ENCODE measurements at regions not wholly inside any gene's neighbourhood (a gene's known extent, or its start where the extent isn't known, plus 50 kb on each side); places are given as distances from the start of the nearest gene placed in this dataset.
"Not testable (repeated sequence)": the region's sequence is repeated elsewhere in the genome, so short reads cannot be mapped to it uniquely, and the experiment has no call there.

- no peak for DNase-seq (ENCODE audit: low read depth)
These were observed 233.3 kb upstream of the MGAT5 start for GRCh38 chr2:134020608-134021007.

GRCh38 chr2:134021830-134022524, 231.9 kb upstream of the MGAT5 start:
- DNase-seq (ENCODE audit: low read depth) = no peak

GRCh38 chr2:134023854-134024253, 230.0 kb upstream of the MGAT5 start:
- no peak for DNase-seq (ENCODE audit: low read depth)

GRCh38 chr2:134027980-134028379, 225.9 kb upstream of the MGAT5 start:
- DNase-seq (ENCODE audit: low read depth) = no peak

- DNase-seq (ENCODE audit: low read depth) = no peak
These were observed 224.5 kb upstream of the MGAT5 start for GRCh38 chr2:134029418-134029817.

GRCh38 chr2:134031539-134031938, 222.3 kb upstream of the MGAT5 start:
- DNase-seq (ENCODE audit: low read depth) = no peak

- DNase-seq (ENCODE audit: low read depth) = no peak
These were observed 218.1 kb upstream of the MGAT5 start for GRCh38 chr2:134035605-134036370.

- DNase-seq (ENCODE audit: low read depth) = no peak
These were observed 213.8 kb upstream of the MGAT5 start for GRCh38 chr2:134039912-134040581.

- not testable (repeated sequence) for DNase-seq (ENCODE audit: low read depth)
These were observed 213.2 kb upstream of the MGAT5 start for GRCh38 chr2:134040626-134041172.

- no peak for DNase-seq (ENCODE audit: low read depth)
These were observed 212.0 kb upstream of the MGAT5 start for GRCh38 chr2:134041877-134042276.

- not testable (repeated sequence) for DNase-seq (ENCODE audit: low read depth)
These were observed 210.8 kb upstream of the MGAT5 start for GRCh38 chr2:134043028-134043427.

GRCh38 chr2:134052173-134052572, 201.7 kb upstream of the MGAT5 start:
- DNase-seq (ENCODE audit: low read depth) = no peak

GRCh38 chr2:134056173-134056572, 197.7 kb upstream of the MGAT5 start:
- no peak for DNase-seq (ENCODE audit: low read depth)

- DNase-seq (ENCODE audit: low read depth) = not testable (repeated sequence)
These were observed 192.8 kb upstream of the MGAT5 start for GRCh38 chr2:134061066-134061465.

- DNase-seq (ENCODE audit: low read depth) = not testable (repeated sequence)
These were observed 191.6 kb upstream of the MGAT5 start for GRCh38 chr2:134062235-134062634.

GRCh38 chr2:134063916-134064315, 190.0 kb upstream of the MGAT5 start:
- DNase-seq (ENCODE audit: low read depth) = not testable (repeated sequence)

GRCh38 chr2:134070281-134070741, 183.6 kb upstream of the MGAT5 start:
- DNase-seq (ENCODE audit: low read depth) = no peak

- DNase-seq (ENCODE audit: low read depth) = no peak
These were observed 181.5 kb upstream of the MGAT5 start for GRCh38 chr2:134072341-134072740.

GRCh38 chr2:134073023-134073422, 180.8 kb upstream of the MGAT5 start:
- no peak for DNase-seq (ENCODE audit: low read depth)

GRCh38 chr2:134074619-134075018, 179.3 kb upstream of the MGAT5 start:
- no peak for DNase-seq (ENCODE audit: low read depth)

- DNase-seq (ENCODE audit: low read depth) = no peak
These were observed 178.7 kb upstream of the MGAT5 start for GRCh38 chr2:134075204-134075603.

GRCh38 chr2:134078354-134078753, 175.5 kb upstream of the MGAT5 start:
- DNase-seq (ENCODE audit: low read depth) = no peak

- DNase-seq (ENCODE audit: low read depth) = no peak
These were observed 174.5 kb upstream of the MGAT5 start for GRCh38 chr2:134079373-134079772.
